Gastroesophageal sphincter (tissue), 3 donors: ENCODE measurements at regions not wholly inside any gene's neighbourhood (a gene's known extent, or its start where the extent isn't known, plus 50 kb on each side); places are given as distances from the start of the nearest gene placed in this dataset.

ENCODE experiments used
- CTCF ChIP-seq, 4 experiments: fragments of 200-600 bp in 2 of 4; fragments of 450-650 bp in 2 of 4; sonication (generic) in 1 of 4; IDR thresholded peaks; one replicate each; pipeline ENCODE4 v1.5.1; 2017 to 2019; ENCODE audit warnings: antibody characterized with exemption in 4 of 4, mild to moderate bottlenecking in 2 of 4, moderate library complexity in 2 of 4
- POLR2A ChIP-seq, 2 donors: fragments of 450-650 bp; IDR thresholded peaks; one replicate each; pipeline ENCODE4 v1.6.1; 2017; ENCODE audit warnings: antibody characterized with exemption in 2 of 2, mild to moderate bottlenecking in 2 of 2, moderate library complexity in 1 of 2

GRCh38 chr21:22314963-22315362 is 1316.8 kb downstream of the NCAM2 start:
- TF ChIP-seq POLR2A (IDR thresholded peaks at IDR 0.05), result no peak
- no peak for TF ChIP-seq CTCF (IDR thresholded peaks at IDR 0.05)
